Thoracic aorta (tissue), 2 donors: ENCODE measurements at regions not wholly inside any gene's neighbourhood (a gene's known extent, or its start where the extent isn't known, plus 50 kb on each side); places are given as distances from the start of the nearest gene placed in this dataset.

Source experiments
- ATAC-seq: fragments of 150-250 bp; one replicate; pipeline ENCODE4 v1.8.0; 2017; ENCODE audit warnings: low read depth; ENCODE audit not compliant: insufficient number of reproducible peaks, low FRiP score
- DNase-seq: peaks from one replicate; pipeline ENCODE4 v3.0.0-alpha.2; 2020; ENCODE audit warnings: low spot score
- H3K27ac ChIP-seq, 2 donors: fragments of 200-600 bp; sonication (generic); 1 replicate in 1 of 2; 2 replicates in 1 of 2; pipeline ENCODE4 v1.5.1; 2016; ENCODE audit warnings: mild to moderate bottlenecking in 2 of 2, moderate library complexity in 2 of 2
- H3K27me3 ChIP-seq: fragments of 200-600 bp; sonication (generic); replicated peaks from 2 replicates; pipeline ENCODE4 v1.6.0; 2016; ENCODE audit warnings: mild to moderate bottlenecking; ENCODE audit not compliant: insufficient read depth
- H3K36me3 ChIP-seq: fragments of 200-600 bp; sonication (generic); one replicate; pipeline ENCODE4 v1.5.1; 2016
- H3K4me1 ChIP-seq, 2 donors: fragments of 200-600 bp; sonication (generic); 1 replicate in 1 of 2; 2 replicates in 1 of 2; pipeline versions ENCODE4 v1.5.1 to v1.6.0; 2016; ENCODE audit warnings: low read depth in 2 of 2, mild to moderate bottlenecking in 1 of 2; ENCODE audit not compliant: control insufficient read depth in 1 of 2
- H3K4me3 ChIP-seq: fragments of 200-600 bp; sonication (generic); 2 replicates; pipeline ENCODE4 v1.5.1; 2016; ENCODE audit warnings: mild to moderate bottlenecking
- H3K9me3 ChIP-seq: fragments of 200-600 bp; sonication (generic); 2 replicates; pipeline ENCODE4 v1.5.1; 2016
- CTCF ChIP-seq: fragments of 200-600 bp; sonication (generic); IDR thresholded peaks from one replicate; pipeline ENCODE4 v1.5.1; 2019; ENCODE audit warnings: antibody characterized with exemption

GRCh38 chr4:149952716-149953115 is 125.5 kb upstream of the DCLK2 start:
- DNase-seq (no peak), ATAC-seq (no peak)
- Histone ChIP-seq H3K27me3 (no peaks in the 10 kb centered on the region), H3K9me3 (no peaks in the 10 kb centered on the region), H3K4me3 (no peak overlapping the region), H3K27ac (no peak overlapping the region), H3K4me1 (no peaks in the 10 kb centered on the region), H3K36me3 (no peaks in the 10 kb centered on the region)
- TF ChIP-seq CTCF = no peak

GRCh38 chr4:149955780-149956390 is 122.4 kb upstream of the DCLK2 start:
- Histone ChIP-seq H3K4me3 (no peak overlapping the region), H3K27ac (no peak overlapping the region), H3K4me1 (no peaks in the 10 kb centered on the region), H3K27me3 (no peaks in the 10 kb centered on the region), H3K9me3 (no peaks in the 10 kb centered on the region), H3K36me3 (no peaks in the 10 kb centered on the region)
- no peak for TF ChIP-seq CTCF
- no peak for ATAC-seq
- no peak for DNase-seq

GRCh38 chr4:149956678-149957077 is 121.6 kb upstream of the DCLK2 start:
- DNase-seq (no peak), ATAC-seq (no peak)
- H3K27ac ChIP-seq = no peak overlapping the region
- H3K36me3 ChIP-seq = no peaks in the 10 kb centered on the region
- H3K9me3 ChIP-seq = no peaks in the 10 kb centered on the region
- H3K27me3 ChIP-seq = no peaks in the 10 kb centered on the region
- H3K4me3 ChIP-seq = no peak overlapping the region
- no peak for TF ChIP-seq CTCF
- H3K4me1 ChIP-seq = no peaks in the 10 kb centered on the region

GRCh38 chr4:149961876-149962597 is 116.2 kb upstream of the DCLK2 start:
- H3K27me3 ChIP-seq = no peaks in the 10 kb centered on the region
- no peaks in the 10 kb centered on the region for H3K36me3 ChIP-seq
- no peaks in the 10 kb centered on the region for H3K9me3 ChIP-seq
- H3K27ac ChIP-seq = no peak overlapping the region
- TF ChIP-seq CTCF = no peak
- H3K4me1 ChIP-seq = no peaks in the 10 kb centered on the region
- ATAC-seq (no peak), DNase-seq (no peak)
- no peak overlapping the region for H3K4me3 ChIP-seq

GRCh38 chr4:149964001-149964796 is 114.0 kb upstream of the DCLK2 start:
- H3K4me1 ChIP-seq = no peaks in the 10 kb centered on the region
- no peaks in the 10 kb centered on the region for H3K9me3 ChIP-seq
- TF ChIP-seq CTCF = no peak
- no peaks in the 10 kb centered on the region for H3K27me3 ChIP-seq
- no peaks in the 10 kb centered on the region for H3K36me3 ChIP-seq
- DNase-seq (no peak), ATAC-seq (no peak)
- no peak overlapping the region for H3K4me3 ChIP-seq
- H3K27ac ChIP-seq = no peak overlapping the region
